ENCODE measurements at regions not wholly inside any gene's neighbourhood (a gene's known extent, or its start where the extent isn't known, plus 50 kb on each side); places are given as distances from the start of the nearest gene placed in this dataset.
"Not testable (repeated sequence)": the region's sequence is repeated elsewhere in the genome, so short reads cannot be mapped to it uniquely, and the experiment has no call there.

GRCh38 chr3:59506191-59506590 lies 456.4 kb upstream of the CFAP20DC start:
- no peaks in the 10 kb centered on the region for H3K36me3 Mint-ChIP-seq (ENCODE audit: low read depth)
- peaks cover 13% of the 10 kb centered on the region for H3K27me3 Mint-ChIP-seq (ENCODE audit: low read depth)
- peaks cover 2% of the 10 kb centered on the region for H3K9me3 Mint-ChIP-seq
- no peak overlapping the region for H3K27ac Mint-ChIP-seq
- TF ChIP-seq, protein P1, sequence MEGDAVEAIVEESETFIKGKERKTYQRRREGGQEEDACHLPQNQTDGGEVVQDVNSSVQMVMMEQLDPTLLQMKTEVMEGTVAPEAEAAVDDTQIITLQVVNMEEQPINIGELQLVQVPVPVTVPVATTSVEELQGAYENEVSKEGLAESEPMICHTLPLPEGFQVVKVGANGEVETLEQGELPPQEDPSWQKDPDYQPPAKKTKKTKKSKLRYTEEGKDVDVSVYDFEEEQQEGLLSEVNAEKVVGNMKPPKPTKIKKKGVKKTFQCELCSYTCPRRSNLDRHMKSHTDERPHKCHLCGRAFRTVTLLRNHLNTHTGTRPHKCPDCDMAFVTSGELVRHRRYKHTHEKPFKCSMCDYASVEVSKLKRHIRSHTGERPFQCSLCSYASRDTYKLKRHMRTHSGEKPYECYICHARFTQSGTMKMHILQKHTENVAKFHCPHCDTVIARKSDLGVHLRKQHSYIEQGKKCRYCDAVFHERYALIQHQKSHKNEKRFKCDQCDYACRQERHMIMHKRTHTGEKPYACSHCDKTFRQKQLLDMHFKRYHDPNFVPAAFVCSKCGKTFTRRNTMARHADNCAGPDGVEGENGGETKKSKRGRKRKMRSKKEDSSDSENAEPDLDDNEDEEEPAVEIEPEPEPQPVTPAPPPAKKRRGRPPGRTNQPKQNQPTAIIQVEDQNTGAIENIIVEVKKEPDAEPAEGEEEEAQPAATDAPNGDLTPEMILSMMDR (IDR thresholded peaks at IDR 0.05; ENCODE audit: unreplicated experiment in 3 of 3): no peak
- no peak overlapping the region for H3K4me3 Mint-ChIP-seq
- no peaks in the 10 kb centered on the region for H3K4me1 Mint-ChIP-seq

- TF ChIP-seq, protein P1 (IDR thresholded peaks at IDR 0.05; ENCODE audit: unreplicated experiment in 3 of 3): no peak
- Mint-ChIP-seq H3K4me3 (no peak overlapping the region), H3K27me3 (ENCODE audit: low read depth) (peaks cover 14% of the 10 kb centered on the region), H3K36me3 (ENCODE audit: low read depth) (no peaks in the 10 kb centered on the region), H3K9me3 (peaks cover 2% of the 10 kb centered on the region), H3K27ac (no peak overlapping the region), H3K4me1 (no peaks in the 10 kb centered on the region)
Measured at GRCh38 chr3:59503441-59503840, 453.6 kb upstream of the CFAP20DC start.

GRCh38 chr3:59502806-59503205 lies 453.0 kb upstream of the CFAP20DC start:
- Mint-ChIP-seq H3K36me3 (ENCODE audit: low read depth) (no peaks in the 10 kb centered on the region), H3K4me3 (no peak overlapping the region), H3K27me3 (ENCODE audit: low read depth) (peaks cover 14% of the 10 kb centered on the region), H3K4me1 (no peaks in the 10 kb centered on the region), H3K27ac (no peak overlapping the region), H3K9me3 (peaks cover 2% of the 10 kb centered on the region)
- TF ChIP-seq, protein P1 (IDR thresholded peaks at IDR 0.05; ENCODE audit: unreplicated experiment in 3 of 3): no peak

- H3K4me3 Mint-ChIP-seq: no peak overlapping the region
- H3K27me3 Mint-ChIP-seq (ENCODE audit: low read depth): peaks cover 10% of the 10 kb centered on the region
- H3K4me1 Mint-ChIP-seq: no peaks in the 10 kb centered on the region
- TF ChIP-seq, protein P1 (IDR thresholded peaks at IDR 0.05; ENCODE audit: unreplicated experiment in 3 of 3): no peak
- peaks cover 2% of the 10 kb centered on the region for H3K9me3 Mint-ChIP-seq
- H3K36me3 Mint-ChIP-seq (ENCODE audit: low read depth): no peaks in the 10 kb centered on the region
- no peak overlapping the region for H3K27ac Mint-ChIP-seq
Measured at GRCh38 chr3:59499954-59500353, 450.1 kb upstream of the CFAP20DC start.

- Mint-ChIP-seq H3K36me3 (ENCODE audit: low read depth) (no peaks in the 10 kb centered on the region), H3K27me3 (ENCODE audit: low read depth) (peaks cover 10% of the 10 kb centered on the region), H3K27ac (no peak overlapping the region), H3K9me3 (peaks cover 4% of the 10 kb centered on the region), H3K4me1 (no peaks in the 10 kb centered on the region), H3K4me3 (no peak overlapping the region)
- TF ChIP-seq, protein P1 (IDR thresholded peaks at IDR 0.05; ENCODE audit: unreplicated experiment in 3 of 3): no peak
Measured at GRCh38 chr3:59499000-59499399, 449.2 kb upstream of the CFAP20DC start.

DNA sequence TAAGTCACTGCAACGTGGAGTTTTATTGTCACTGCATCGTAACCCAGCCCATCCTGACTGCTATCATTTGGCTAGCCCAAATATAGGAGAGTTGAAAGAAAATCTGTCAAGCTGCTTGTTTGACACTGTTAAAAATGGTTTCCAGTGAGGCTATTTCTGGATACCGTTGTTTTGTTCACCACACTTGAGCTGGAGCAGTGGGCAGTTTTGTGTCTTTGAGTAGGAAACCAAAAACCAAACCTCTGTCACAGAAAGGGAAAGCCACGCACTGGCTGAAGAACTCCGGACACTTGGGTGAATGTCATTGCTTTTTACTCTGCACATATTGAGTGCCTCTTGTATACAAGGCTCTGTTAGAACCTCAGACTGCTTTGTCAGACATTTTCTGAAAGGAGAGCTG lies 446.4 kb upstream of the CFAP20DC start:
- Mint-ChIP-seq H3K27ac (no peak overlapping the region), H3K4me1 (no peaks in the 10 kb centered on the region), H3K36me3 (ENCODE audit: low read depth) (no peaks in the 10 kb centered on the region), H3K27me3 (ENCODE audit: low read depth) (peaks cover 8% of the 10 kb centered on the region), H3K4me3 (no peak overlapping the region), H3K9me3 (peaks cover 4% of the 10 kb centered on the region)
- TF ChIP-seq, protein P1 (IDR thresholded peaks at IDR 0.05; ENCODE audit: unreplicated experiment in 3 of 3): no peak

DNA sequence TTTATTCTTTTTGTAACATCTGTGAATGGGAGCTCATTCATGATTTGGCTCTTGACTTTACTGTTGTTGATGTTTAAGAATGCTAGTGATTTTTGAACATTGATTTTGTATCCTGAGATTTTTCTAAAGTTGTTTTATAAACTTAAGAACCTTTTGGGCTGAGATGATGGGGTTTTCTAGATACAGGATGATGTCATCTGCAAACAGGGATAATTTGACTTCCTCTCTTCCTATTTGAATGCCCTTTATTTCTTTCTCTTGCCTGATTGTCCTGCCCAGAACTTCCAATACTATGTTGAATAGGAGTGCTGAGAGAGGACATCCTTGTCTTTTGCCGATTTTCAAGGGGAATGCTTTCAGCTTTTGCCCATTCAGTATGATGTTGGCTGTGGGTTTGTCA lies 445.1 kb upstream of the CFAP20DC start:
- not testable (repeated sequence) for H3K4me1 Mint-ChIP-seq; H3K36me3 Mint-ChIP-seq (ENCODE audit: low read depth); H3K9me3 Mint-ChIP-seq; H3K4me3 Mint-ChIP-seq; H3K27me3 Mint-ChIP-seq (ENCODE audit: low read depth); H3K27ac Mint-ChIP-seq

Measured in nephron (organoid).